ENCODE measurements at regions not wholly inside any gene's neighbourhood (a gene's known extent, or its start where the extent isn't known, plus 50 kb on each side); places are given as distances from the start of the nearest gene placed in this dataset.
A peak's percentile ranks its signal among the peaks of the same experiment; 100 is the strongest.

DNA sequence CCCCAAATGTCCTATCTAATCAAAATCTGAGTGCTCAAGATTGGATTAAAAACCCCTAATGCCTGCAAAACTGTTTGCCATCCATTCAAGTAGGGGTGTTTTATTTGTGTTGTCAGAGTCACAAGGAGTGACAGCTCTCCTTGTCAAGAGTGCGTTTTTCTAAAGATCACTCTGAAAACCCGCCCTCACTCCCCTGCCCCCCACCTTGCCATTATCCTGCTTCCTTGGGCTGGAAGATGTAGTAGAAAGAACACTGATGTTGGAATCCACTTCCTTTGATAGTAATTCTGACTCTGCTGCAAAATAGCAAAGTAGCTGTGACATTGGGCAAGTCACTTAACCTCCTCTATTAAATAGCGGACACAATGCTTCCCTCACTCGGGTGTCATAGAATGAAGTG, 155.6 kb downstream of the TSN start:
- H3K4me3 ChIP-seq: no peak overlapping the region
- TF ChIP-seq, protein P1, sequence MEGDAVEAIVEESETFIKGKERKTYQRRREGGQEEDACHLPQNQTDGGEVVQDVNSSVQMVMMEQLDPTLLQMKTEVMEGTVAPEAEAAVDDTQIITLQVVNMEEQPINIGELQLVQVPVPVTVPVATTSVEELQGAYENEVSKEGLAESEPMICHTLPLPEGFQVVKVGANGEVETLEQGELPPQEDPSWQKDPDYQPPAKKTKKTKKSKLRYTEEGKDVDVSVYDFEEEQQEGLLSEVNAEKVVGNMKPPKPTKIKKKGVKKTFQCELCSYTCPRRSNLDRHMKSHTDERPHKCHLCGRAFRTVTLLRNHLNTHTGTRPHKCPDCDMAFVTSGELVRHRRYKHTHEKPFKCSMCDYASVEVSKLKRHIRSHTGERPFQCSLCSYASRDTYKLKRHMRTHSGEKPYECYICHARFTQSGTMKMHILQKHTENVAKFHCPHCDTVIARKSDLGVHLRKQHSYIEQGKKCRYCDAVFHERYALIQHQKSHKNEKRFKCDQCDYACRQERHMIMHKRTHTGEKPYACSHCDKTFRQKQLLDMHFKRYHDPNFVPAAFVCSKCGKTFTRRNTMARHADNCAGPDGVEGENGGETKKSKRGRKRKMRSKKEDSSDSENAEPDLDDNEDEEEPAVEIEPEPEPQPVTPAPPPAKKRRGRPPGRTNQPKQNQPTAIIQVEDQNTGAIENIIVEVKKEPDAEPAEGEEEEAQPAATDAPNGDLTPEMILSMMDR (IDR thresholded peaks at IDR 0.05): no peak
- DNase-seq (ENCODE audit: low spot score): no peak
- no peak overlapping the region for H3K27ac ChIP-seq

DNA sequence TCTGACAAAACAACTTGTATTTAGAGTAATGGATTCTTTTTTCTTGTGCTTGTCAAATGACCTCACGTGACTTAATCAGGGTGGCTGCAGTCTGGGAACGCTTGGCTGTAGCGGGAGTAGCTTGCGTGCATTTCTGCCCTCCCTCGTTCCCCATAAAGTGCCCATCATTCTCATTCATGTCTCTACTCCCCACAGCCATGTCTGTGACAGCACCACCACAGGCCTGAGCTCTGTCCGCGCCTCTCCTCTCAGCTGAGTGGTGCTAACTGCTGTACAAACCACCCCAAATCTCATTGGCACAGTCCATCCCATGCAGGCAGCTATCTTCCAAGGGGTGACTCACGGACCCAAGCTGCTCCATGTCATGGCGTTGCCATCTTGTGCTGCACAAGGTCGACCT, 161.7 kb downstream of the TSN start:
- TF ChIP-seq, protein P1 (IDR thresholded peaks at IDR 0.05): no peak
- Histone ChIP-seq H3K4me3 (no peak overlapping the region), H3K27ac (no peak overlapping the region)
- DNase-seq (ENCODE audit: low spot score): no peak

DNA sequence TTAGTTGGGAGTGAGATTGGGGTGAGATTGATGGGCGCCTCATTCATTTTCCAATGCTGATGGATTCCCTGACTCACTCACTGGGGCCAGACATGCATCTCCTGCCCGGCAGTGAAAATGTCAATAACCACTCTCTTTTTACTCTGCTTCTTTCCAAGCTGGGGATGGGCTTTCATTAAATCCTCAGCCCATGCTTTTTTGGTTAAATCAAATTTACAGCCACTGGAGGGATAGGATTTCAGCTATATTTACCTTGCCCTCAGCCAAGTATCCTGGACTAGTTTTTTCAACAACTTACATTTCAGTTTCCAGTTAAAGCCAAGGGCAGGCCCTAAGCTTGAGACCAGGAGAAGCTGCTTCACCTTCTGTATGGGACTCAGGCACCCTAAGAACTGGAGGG, 162.8 kb downstream of the TSN start:
- TF ChIP-seq, protein P1 (IDR thresholded peaks at IDR 0.05): no peak
- no peak for DNase-seq (ENCODE audit: low spot score)
- H3K4me3 ChIP-seq: no peak overlapping the region

DNA sequence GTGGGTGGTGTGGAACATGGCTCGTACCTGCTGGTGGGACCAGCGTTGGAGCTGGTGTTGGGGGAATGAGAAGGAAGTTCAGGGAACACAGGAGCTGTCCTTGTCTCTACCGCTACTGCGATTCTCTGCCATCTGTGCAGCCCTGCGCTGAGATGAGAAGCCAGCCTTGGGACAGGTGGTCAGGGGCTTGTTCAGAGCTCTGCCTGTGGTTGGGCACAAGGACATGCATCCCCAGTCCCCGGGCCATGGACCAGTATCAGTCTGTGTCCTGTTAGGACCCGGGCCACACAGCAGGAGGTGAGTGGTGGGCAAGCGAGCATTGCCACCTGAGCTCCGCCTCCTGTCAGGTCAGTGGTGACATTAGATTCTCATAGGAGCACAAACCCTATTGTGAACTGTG, 164.4 kb downstream of the TSN start:
- Histone ChIP-seq H3K4me3 (no peak overlapping the region), H3K27ac (no peak overlapping the region)
- DNase-seq (ENCODE audit: low spot score): no peak
- TF ChIP-seq, protein P1 (IDR thresholded peaks at IDR 0.05): no peak

More for the DNA sequence above, 162.8 kb downstream of the TSN start:
- no peak overlapping the region for H3K27ac ChIP-seq

DNA sequence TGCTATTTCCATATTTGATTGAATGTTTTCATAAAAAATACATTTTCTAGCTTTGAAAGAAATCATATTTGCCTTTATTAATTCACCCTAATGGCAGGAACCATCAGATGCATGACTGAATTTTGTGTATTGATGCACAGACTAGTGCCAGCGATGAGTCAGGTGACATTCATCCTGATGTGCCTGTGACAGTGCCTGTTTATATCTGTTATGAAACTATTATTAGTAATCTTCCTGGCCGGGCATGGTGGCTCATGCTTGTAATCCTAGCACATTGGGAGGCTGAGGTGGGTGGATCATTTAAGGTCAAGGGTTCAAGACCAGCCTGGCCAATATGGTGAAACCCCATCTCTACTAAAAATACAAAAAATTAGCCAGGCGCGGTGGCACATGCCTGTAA, 170.0 kb downstream of the TSN start:
- TF ChIP-seq, protein P1 (IDR thresholded peaks at IDR 0.05): no peak
- H3K27ac ChIP-seq: no peak overlapping the region
- no peak overlapping the region for H3K4me3 ChIP-seq
- DNase-seq (ENCODE audit: low spot score): no peak

DNA sequence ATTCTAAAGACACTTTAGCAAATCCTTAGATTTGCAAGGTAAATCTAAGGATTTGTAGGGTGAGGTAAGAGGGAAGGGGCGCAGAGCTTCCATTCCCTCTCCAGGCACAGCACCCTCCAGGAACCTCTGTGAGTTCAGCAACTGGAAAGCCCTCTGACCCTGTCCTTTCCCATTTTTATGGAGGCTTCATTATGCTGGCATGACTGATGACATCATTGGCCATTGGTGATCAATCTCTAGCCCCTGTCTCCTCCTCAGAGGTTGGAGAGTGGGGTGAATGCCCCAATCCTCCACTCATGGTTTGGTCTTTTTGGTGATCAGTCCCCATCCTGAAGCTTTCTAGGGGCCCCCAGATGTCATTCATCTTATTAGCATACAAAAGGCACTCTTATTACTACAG, 187.8 kb downstream of the TSN start:
- Histone ChIP-seq H3K27ac (no peak overlapping the region), H3K4me3 (no peak overlapping the region)
- TF ChIP-seq, protein P1 (IDR thresholded peaks at IDR 0.05): no peak
- DNase-seq (ENCODE audit: low spot score): no peak

DNA sequence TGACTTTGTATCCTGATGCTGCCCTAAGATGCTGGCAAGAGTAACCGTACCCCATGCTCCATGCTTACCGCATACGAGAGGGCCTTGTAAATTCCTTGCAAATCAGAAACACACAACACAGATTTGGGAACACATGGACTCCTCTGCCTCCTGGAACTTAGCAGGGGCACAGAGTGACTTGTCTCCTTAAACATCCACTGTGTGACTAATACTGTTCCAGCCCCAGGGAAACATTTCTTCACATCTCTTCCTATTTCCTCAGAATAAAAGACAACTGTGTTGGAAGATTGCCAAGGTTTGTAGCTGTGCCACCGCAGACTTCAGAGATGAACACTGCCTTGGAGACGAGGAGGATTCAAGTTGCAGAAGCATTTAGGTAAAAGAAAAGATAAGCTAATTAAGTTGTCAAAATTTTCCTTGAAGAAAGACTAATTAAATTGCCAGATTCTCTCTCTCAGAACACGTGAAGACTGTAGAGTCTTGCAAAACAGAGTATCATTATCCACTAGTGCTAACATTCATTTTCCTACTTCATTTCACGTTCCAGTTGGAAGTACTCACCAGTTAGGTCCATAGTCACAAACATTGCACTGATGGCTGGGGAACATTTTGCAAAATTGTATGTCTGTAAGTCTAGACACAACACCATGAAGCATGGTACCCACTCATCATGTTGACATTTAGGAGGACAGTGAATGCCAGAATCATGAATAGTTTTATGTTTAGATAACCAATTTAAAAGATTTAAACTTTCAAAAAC, 188.8 kb downstream of the TSN start:
- Histone ChIP-seq H3K4me3 (no peak overlapping the region), H3K27ac (peak overlapping the region in 1 of 2 donors; percentile 38)
- TF ChIP-seq, protein P1 (IDR thresholded peaks at IDR 0.05): no peak
- DNase-seq (ENCODE audit: low spot score): no peak
